PC-9 (cell line): ENCODE measurements at regions not wholly inside any gene's neighbourhood (a gene's known extent, or its start where the extent isn't known, plus 50 kb on each side); places are given as distances from the start of the nearest gene placed in this dataset.
"Not testable (repeated sequence)": the region's sequence is repeated elsewhere in the genome, so short reads cannot be mapped to it uniquely, and the experiment has no call there.

Source experiments
- BruUV-seq: library from RNA; stranded (reverse); fragments of 400-500 nt; replicated peaks from 2 replicates; lab custom pipeline; 2021; lab: Mats Ljungman, UMichigan
- CTCF ChIA-PET: fragments of 300-600 bp; sonication (Branson Sonifier 250); formaldehyde crosslinking; loops from one replicate; lab custom pipeline; 2022; ENCODE audit warnings: antibody characterized with exemption; lab: Charles Lee
- POLR2A ChIA-PET: fragments of 300-600 bp; sonication (Branson Sonifier 250); formaldehyde crosslinking; loops from one replicate; lab custom pipeline; 2022; ENCODE audit warnings: antibody characterized with exemption; ENCODE audit not compliant: unreplicated experiment; lab: Charles Lee
- DNase-seq, 2 experiments: peaks; one replicate each; pipeline versions ENCODE4 v3.0.0 to v3.0.0-alpha.2; 2015 to 2022; ENCODE audit warnings: mixed read lengths in 1 of 2
- H2AFZ ChIP-seq: fragments of 200-600 bp; sonication (generic); 2 replicates; pipeline ENCODE4 v1.8.1; 2017; ENCODE audit warnings: antibody characterized with exemption
- H3F3A ChIP-seq: fragments of 200-600 bp; sonication (generic); 2 replicates; pipeline ENCODE4 v1.8.1; 2017; ENCODE audit warnings: antibody characterized with exemption, mild to moderate bottlenecking, low read depth; ENCODE audit not compliant: insufficient read depth
- H3K27ac ChIP-seq: fragments of 200-600 bp; sonication (generic); 2 replicates; pipeline ENCODE4 v1.6.1; 2016; ENCODE audit warnings: mixed run types
- H3K27me3 ChIP-seq: fragments of 200-600 bp; sonication (generic); 2 replicates; pipeline ENCODE4 v1.6.1; 2016; ENCODE audit warnings: low read depth, mixed run types; ENCODE audit not compliant: insufficient read depth
- H3K36me3 ChIP-seq: fragments of 200-600 bp; sonication (generic); 2 replicates; pipeline ENCODE4 v1.6.1; 2016; ENCODE audit warnings: low read depth, mixed run types
- H3K4me1 ChIP-seq: fragments of 200-600 bp; sonication (generic); replicated peaks from 2 replicates; pipeline ENCODE4 v1.6.1; 2016; ENCODE audit warnings: mixed run types; ENCODE audit not compliant: insufficient read depth
- H3K4me2 ChIP-seq: fragments of 200-600 bp; sonication (generic); 2 replicates; pipeline ENCODE4 v1.6.1; 2017; ENCODE audit warnings: mixed run types
- H3K4me3 ChIP-seq: fragments of 200-600 bp; sonication (generic); 2 replicates; pipeline ENCODE4 v1.6.1; 2016; ENCODE audit warnings: mixed run types
- H3K79me2 ChIP-seq: fragments of 200-600 bp; sonication (generic); 2 replicates; pipeline ENCODE4 v1.6.1; 2017; ENCODE audit warnings: low read depth, mixed run types
- H3K9me2 ChIP-seq: fragments of 200-600 bp; sonication (generic); 2 replicates; pipeline ENCODE4 v1.8.1; 2017; ENCODE audit warnings: mild to moderate bottlenecking; ENCODE audit not compliant: insufficient read depth
- H3K9me3 ChIP-seq: fragments of 200-600 bp; sonication (generic); 2 replicates; pipeline ENCODE4 v1.8.1; 2016; ENCODE audit warnings: low read depth; ENCODE audit not compliant: insufficient read depth
- H4K20me1 ChIP-seq: fragments of 200-600 bp; sonication (generic); 2 replicates; pipeline ENCODE4 v1.8.1; 2017; ENCODE audit not compliant: insufficient read depth
- EZH2 ChIP-seq: fragments of 200-600 bp; sonication (generic); IDR thresholded peaks from 2 replicates; pipeline ENCODE4 v1.8.0; 2017; ENCODE audit warnings: antibody characterized with exemption, low read depth
- intact Hi-C: fragments of 100-400 bp; cut with micrococcal nuclease; formaldehyde crosslinking; loops from one replicate; pipeline ENCODE4 v1.10.0; 2022; ENCODE audit not compliant: unreplicated experiment
- TF ChIP-seq, protein P1 (sequence below): fragments of 200-600 bp; sonication (generic); conservative IDR thresholded peaks from 2 replicates; pipeline ENCODE4 v1.6.1; 2017; ENCODE audit warnings: mixed run types, antibody characterized with exemption, mild to moderate bottlenecking, moderate library complexity

DNA sequence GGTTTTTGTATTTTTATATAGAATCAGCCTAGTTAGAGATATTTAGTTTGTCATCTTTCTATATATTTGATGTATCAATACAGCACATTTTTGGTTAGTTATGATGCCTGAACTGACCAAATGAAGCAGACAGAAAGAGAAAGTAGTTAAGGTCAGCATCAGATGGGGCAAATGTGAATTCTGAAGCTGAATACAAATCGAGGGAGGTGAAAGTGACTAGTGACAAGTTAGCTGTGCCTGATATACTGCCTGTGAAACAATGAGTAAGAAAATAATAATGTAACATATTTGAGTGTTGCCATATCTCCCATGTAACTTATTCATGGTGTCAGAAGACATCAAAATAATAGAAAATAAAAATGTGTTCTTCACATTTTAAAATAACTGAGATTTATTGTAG lies 680.3 kb upstream of the SEMA6D start:
- no TSS peak for BruUV-seq
- POLR2A ChIA-PET = no interaction called here
- Histone ChIP-seq H3K27me3 (no peaks in the 10 kb centered on the region), H3K9me2 (no peaks in the 10 kb centered on the region), H3K27ac (no peak overlapping the region), H3K36me3 (no peaks in the 10 kb centered on the region), H3K9me3 (no peaks in the 10 kb centered on the region), H3K4me2 (no peak overlapping the region), H2AFZ (no peak overlapping the region), H3K4me3 (no peak overlapping the region), H4K20me1 (no peaks in the 10 kb centered on the region), H3K79me2 (no peaks in the 10 kb centered on the region), H3K4me1 (no peaks in the 10 kb centered on the region), H3F3A (no peaks in the 10 kb centered on the region)
- CTCF ChIA-PET = no interaction called here
- intact Hi-C loops = no loop called here
- no peak for DNase-seq
- TF ChIP-seq, protein P1, sequence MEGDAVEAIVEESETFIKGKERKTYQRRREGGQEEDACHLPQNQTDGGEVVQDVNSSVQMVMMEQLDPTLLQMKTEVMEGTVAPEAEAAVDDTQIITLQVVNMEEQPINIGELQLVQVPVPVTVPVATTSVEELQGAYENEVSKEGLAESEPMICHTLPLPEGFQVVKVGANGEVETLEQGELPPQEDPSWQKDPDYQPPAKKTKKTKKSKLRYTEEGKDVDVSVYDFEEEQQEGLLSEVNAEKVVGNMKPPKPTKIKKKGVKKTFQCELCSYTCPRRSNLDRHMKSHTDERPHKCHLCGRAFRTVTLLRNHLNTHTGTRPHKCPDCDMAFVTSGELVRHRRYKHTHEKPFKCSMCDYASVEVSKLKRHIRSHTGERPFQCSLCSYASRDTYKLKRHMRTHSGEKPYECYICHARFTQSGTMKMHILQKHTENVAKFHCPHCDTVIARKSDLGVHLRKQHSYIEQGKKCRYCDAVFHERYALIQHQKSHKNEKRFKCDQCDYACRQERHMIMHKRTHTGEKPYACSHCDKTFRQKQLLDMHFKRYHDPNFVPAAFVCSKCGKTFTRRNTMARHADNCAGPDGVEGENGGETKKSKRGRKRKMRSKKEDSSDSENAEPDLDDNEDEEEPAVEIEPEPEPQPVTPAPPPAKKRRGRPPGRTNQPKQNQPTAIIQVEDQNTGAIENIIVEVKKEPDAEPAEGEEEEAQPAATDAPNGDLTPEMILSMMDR = no peak
- no peak for TF ChIP-seq EZH2

DNA sequence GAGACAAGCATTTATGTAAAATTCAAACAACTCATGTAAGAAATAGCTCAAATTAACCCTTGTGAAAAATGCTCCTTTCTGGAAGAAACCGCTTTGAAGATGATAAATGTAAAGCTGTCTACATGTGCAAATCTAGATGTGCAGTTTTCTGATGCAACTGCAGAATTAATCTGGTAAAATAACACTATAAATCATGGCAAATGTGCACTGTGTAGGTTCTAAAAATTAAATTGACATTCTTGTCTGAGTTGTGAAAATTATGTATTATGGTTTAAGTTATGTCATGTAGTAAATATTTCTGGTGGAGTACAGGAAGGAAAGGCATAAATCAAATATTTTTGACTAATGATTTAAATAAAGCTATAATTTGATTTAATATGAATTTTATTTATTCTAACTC lies 678.1 kb upstream of the SEMA6D start:
- BruUV-seq = no TSS peak

DNA sequence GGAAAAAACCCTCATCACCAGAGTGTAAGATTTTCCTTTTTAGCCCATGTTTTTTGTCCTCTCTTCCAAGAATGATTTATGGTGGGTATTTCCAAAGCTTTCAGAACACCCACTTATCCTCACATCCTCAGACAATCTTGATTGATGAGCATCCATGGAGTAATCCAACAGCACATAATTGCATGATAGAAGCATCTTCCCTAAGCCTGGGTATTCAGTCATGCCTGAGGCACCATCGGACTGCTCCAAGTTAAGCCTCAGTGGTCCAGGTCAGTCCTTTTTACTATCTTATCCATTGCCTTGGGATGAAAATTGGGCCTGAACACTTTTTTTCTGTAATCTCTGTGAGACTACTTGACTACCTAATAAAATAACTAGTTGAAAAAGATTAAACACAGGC lies 676.0 kb upstream of the SEMA6D start:
- no peaks in the 10 kb centered on the region for H4K20me1 ChIP-seq
- no peaks in the 10 kb centered on the region for H3K9me2 ChIP-seq
- H3K36me3 ChIP-seq = no peaks in the 10 kb centered on the region
- H3K4me2 ChIP-seq = no peak overlapping the region
- H3K27ac ChIP-seq = no peak overlapping the region
- no peaks in the 10 kb centered on the region for H3K4me1 ChIP-seq
- no peak for DNase-seq
- ChIA-PET POLR2A (no interaction called here), CTCF (no interaction called here)
- no peak overlapping the region for H2AFZ ChIP-seq
- H3K4me3 ChIP-seq = no peak overlapping the region
- no peaks in the 10 kb centered on the region for H3K79me2 ChIP-seq
- no peaks in the 10 kb centered on the region for H3K27me3 ChIP-seq
- no TSS peak for BruUV-seq
- no peak for TF ChIP-seq EZH2
- TF ChIP-seq, protein P1 = no peak
- no peaks in the 10 kb centered on the region for H3K9me3 ChIP-seq
- no peaks in the 10 kb centered on the region for H3F3A ChIP-seq
- intact Hi-C loops = no loop called here

More for the DNA sequence above, 678.1 kb upstream of the SEMA6D start:
- Histone ChIP-seq H3F3A (no peaks in the 10 kb centered on the region), H3K9me3 (no peaks in the 10 kb centered on the region), H3K27ac (no peak overlapping the region), H2AFZ (no peak overlapping the region), H3K79me2 (no peaks in the 10 kb centered on the region), H3K4me2 (no peak overlapping the region), H3K4me1 (no peaks in the 10 kb centered on the region), H4K20me1 (no peaks in the 10 kb centered on the region), H3K27me3 (no peaks in the 10 kb centered on the region), H3K9me2 (no peaks in the 10 kb centered on the region), H3K36me3 (no peaks in the 10 kb centered on the region), H3K4me3 (no peak overlapping the region)
- no peak for DNase-seq
- CTCF ChIA-PET = no interaction called here
- intact Hi-C loops = no loop called here
- no peak for TF ChIP-seq EZH2
- TF ChIP-seq, protein P1 = no peak
- POLR2A ChIA-PET = no interaction called here

DNA sequence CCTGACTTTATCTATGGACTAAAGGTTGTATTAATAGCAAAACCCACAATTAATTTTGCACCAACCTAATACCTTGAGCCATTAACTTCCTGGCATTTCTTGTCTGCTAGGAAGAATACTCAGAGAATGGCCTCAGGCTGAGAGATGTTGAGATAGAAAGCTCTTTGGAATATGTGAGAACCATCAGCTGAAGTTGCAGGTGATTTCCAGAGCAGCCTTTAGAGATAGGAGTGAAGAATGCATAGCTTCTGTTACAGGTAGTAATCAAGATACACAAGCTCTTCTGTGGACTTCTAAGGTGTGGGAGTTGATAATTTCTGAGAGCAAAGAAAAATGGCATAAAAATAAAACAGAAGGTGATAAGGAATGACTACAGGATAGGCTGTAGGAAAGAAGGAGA lies 669.3 kb upstream of the SEMA6D start:
- H3K36me3 ChIP-seq, DNase-seq, H4K20me1 ChIP-seq, CTCF ChIA-PET, H3K4me3 ChIP-seq, H3K9me2 ChIP-seq, H3K79me2 ChIP-seq, H2AFZ ChIP-seq, H3K4me2 ChIP-seq, H3F3A ChIP-seq, H3K27me3 ChIP-seq, BruUV-seq, H3K4me1 ChIP-seq, H3K27ac ChIP-seq, intact Hi-C loops, H3K9me3 ChIP-seq: not testable (repeated sequence)
- POLR2A ChIA-PET = interaction anchor here (0.6 kb wide), 1 partner anchor 356 kb away, joined by 3 read pairs; no protein-coding TSS in a partner anchor
